GM20000 (cell line): ENCODE measurements at regions not wholly inside any gene's neighbourhood (a gene's known extent, or its start where the extent isn't known, plus 50 kb on each side); places are given as distances from the start of the nearest gene placed in this dataset.

Experiments used
- DNase-seq: peaks from one replicate; pipeline ENCODE4 v3.0.0; 2012; ENCODE audit warnings: low spot score
- CTCF ChIP-seq: IDR thresholded peaks from 2 replicates; pipeline ENCODE4 v1.5.1; 2012; ENCODE audit warnings: mild to moderate bottlenecking, control low read depth; ENCODE audit errors: extremely low read depth, missing control alignments

DNA sequence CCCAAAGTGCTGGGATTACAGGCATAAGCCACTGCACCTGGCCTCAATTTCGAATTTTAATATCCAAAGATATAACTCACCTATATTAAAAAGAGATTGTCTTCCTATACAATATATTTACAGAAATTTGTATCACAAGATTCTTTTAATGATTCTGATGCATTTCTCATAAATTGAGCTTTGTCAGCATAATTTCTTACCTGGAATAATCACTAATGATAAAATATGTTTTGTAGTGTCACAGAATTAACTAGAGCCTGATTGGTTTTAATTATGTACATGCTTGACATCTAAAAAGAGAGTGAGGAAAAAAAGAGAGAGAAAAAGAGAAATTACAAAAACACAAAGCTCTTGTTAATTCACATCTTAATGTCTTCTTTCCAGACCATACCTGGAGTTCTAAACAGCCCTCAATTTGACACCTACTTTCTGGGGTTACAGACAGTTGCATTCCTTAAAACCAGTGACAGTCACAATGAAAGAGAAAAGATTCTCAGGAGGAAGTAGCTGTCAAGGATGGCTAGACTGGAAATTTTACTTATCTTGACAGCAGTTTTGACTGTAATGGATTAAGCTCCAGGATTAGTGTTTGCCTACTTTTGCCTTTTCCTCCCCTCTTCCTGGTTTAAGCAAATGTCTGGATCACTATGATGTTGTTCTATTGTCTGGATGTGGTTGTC, 214.4 kb downstream of the SPRY2 start:
- TF ChIP-seq CTCF: no peak
- DNase-seq: no peak

DNA sequence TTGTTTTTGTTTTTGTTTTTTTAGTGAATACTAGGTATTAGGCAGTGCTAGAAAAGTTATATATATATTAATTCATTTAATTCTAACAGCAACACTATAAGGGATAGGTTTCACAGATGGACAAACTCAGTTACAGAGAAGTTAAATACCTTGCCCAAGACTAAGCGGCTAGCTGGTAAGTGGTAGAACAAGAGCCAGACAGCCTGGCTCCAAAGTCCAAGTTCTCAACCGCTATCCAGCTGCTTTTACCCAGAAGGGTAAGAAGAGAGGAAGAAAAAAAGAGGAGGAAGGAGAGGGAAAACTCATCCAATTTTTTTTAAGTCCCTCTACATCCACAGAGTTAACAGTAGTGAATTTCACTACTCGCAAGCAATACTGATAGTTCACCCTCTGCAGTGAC, 217.0 kb downstream of the SPRY2 start:
- DNase-seq: no peak
- no peak for TF ChIP-seq CTCF

DNA sequence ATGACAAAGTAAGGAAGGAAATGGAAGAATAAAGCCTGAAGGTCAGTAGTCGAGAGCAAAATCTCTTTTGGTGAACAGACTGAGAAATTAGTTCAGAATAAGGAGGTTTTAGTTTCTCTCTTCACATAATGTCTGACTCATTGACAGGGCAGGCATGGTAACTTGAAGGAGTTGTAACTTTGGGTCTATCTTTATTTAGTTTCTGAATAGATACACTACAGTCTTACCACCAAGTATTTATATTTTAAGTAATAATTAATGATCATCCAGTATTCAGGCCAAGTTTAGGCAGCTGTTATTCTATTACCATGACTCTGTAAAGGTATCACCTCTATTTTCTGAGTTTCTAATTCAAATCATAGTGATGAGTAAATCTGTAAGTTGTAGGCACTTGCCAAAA, 219.9 kb downstream of the SPRY2 start:
- TF ChIP-seq CTCF: no peak

GRCh38 chr13:80118506-80118905, 222.4 kb downstream of the SPRY2 start:
- no peak for TF ChIP-seq CTCF
- no peak for DNase-seq

More for the DNA sequence above, 219.9 kb downstream of the SPRY2 start:
- DNase-seq: no peak

- no peak for DNase-seq
- no peak for TF ChIP-seq CTCF
Measured at GRCh38 chr13:80118099-80118498, 222.8 kb downstream of the SPRY2 start.

GRCh38 chr13:80117515-80117914, 223.4 kb downstream of the SPRY2 start:
- no peak for DNase-seq

DNA sequence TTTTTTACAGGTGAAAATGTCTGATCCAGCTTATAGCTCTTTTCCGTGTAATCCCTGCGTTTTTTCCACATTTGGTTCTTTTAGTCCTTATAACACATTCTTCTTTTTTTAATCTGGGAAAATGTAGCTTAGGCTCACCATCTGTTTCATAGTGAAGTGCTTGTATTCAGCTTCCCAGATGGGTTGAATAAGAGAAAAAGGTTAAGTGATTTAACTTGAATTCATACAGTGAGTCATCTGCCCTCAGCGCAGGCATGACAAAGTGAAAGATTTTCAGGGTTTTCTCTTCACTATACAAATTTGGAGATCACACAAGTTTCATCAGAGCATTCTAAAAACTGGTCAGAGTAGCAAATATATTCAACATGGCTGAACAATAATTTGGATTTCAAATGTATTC, 224.8 kb downstream of the SPRY2 start:
- TF ChIP-seq CTCF: no peak
- DNase-seq: no peak

More at GRCh38 chr13:80117515-80117914, 223.4 kb downstream of the SPRY2 start:
- no peak for TF ChIP-seq CTCF
